Suprapubic skin (tissue), 4 donors: ENCODE measurements at regions not wholly inside any gene's neighbourhood (a gene's known extent, or its start where the extent isn't known, plus 50 kb on each side); places are given as distances from the start of the nearest gene placed in this dataset.

Source experiments
- POLR2A ChIP-seq, 2 donors: fragments of 450-650 bp; IDR thresholded peaks; one replicate each; pipeline ENCODE4 v1.6.1; 2017; ENCODE audit warnings: antibody characterized with exemption in 2 of 2, mild to moderate bottlenecking in 2 of 2, moderate library complexity in 2 of 2
- POLR2AphosphoS5 ChIP-seq, 3 donors: sonication (generic); formaldehyde crosslinking; IDR thresholded peaks; one replicate each; pipeline ENCODE4 v1.6.1; 2017; ENCODE audit warnings: antibody characterized with exemption in 3 of 3
- TF ChIP-seq, protein P1 (sequence below), 2 donors: fragments of 200-600 bp in 1 of 2; fragments of 450-650 bp in 1 of 2; sonication (generic) in 1 of 2; IDR thresholded peaks; one replicate each; pipeline ENCODE4 v1.5.1; 2016 to 2019; ENCODE audit warnings: antibody characterized with exemption in 2 of 2, mild to moderate bottlenecking in 1 of 2, moderate library complexity in 1 of 2

GRCh38 chr20:10978713-10979112, 304.9 kb upstream of the JAG1 start:
- no peak for TF ChIP-seq POLR2A (IDR thresholded peaks at IDR 0.05)
- no peak for TF ChIP-seq POLR2AphosphoS5 (IDR thresholded peaks at IDR 0.05)
- TF ChIP-seq, protein P1, sequence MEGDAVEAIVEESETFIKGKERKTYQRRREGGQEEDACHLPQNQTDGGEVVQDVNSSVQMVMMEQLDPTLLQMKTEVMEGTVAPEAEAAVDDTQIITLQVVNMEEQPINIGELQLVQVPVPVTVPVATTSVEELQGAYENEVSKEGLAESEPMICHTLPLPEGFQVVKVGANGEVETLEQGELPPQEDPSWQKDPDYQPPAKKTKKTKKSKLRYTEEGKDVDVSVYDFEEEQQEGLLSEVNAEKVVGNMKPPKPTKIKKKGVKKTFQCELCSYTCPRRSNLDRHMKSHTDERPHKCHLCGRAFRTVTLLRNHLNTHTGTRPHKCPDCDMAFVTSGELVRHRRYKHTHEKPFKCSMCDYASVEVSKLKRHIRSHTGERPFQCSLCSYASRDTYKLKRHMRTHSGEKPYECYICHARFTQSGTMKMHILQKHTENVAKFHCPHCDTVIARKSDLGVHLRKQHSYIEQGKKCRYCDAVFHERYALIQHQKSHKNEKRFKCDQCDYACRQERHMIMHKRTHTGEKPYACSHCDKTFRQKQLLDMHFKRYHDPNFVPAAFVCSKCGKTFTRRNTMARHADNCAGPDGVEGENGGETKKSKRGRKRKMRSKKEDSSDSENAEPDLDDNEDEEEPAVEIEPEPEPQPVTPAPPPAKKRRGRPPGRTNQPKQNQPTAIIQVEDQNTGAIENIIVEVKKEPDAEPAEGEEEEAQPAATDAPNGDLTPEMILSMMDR (IDR thresholded peaks at IDR 0.05), result no peak
